ENCODE measurements at regions not wholly inside any gene's neighbourhood (a gene's known extent, or its start where the extent isn't known, plus 50 kb on each side); places are given as distances from the start of the nearest gene placed in this dataset.

DNA sequence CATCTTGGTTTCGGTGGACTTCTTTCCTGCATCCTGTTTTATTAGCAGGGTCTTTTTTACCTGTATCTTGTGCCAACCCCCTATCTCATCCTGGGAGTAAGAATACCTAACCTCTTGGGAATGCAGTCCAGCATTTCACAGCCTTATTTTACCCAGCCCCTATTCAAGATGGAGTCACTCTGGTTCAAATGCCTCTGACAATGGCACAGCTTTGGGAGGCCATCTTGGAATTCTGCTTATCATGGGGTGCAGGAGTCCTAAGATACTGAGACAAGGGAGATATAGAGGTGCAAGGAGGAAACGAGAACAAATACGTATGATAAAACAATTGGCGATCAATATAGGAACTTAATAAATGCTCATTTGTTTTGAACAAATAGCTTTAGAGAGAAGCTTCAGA lies 1682.2 kb upstream of the AGA start:
- Histone ChIP-seq H3K36me3 (no peaks in the 10 kb centered on the region), H3K9me3 (no peaks in the 10 kb centered on the region), H3K27ac (replicated peaks in 1 of 4) (no peak overlapping the region), H3K4me3 (no peak overlapping the region), H3K27me3 (no peaks in the 10 kb centered on the region), H3K4me1 (no peaks in the 10 kb centered on the region)
- no peak for DNase-seq (ENCODE audit: extremely low spot score)
- TF ChIP-seq, protein P1, sequence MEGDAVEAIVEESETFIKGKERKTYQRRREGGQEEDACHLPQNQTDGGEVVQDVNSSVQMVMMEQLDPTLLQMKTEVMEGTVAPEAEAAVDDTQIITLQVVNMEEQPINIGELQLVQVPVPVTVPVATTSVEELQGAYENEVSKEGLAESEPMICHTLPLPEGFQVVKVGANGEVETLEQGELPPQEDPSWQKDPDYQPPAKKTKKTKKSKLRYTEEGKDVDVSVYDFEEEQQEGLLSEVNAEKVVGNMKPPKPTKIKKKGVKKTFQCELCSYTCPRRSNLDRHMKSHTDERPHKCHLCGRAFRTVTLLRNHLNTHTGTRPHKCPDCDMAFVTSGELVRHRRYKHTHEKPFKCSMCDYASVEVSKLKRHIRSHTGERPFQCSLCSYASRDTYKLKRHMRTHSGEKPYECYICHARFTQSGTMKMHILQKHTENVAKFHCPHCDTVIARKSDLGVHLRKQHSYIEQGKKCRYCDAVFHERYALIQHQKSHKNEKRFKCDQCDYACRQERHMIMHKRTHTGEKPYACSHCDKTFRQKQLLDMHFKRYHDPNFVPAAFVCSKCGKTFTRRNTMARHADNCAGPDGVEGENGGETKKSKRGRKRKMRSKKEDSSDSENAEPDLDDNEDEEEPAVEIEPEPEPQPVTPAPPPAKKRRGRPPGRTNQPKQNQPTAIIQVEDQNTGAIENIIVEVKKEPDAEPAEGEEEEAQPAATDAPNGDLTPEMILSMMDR (IDR thresholded peaks at IDR 0.05), result no peak
- TF ChIP-seq POLR2A (IDR thresholded peaks at IDR 0.05; ENCODE audit: low read depth) (no peak), EP300 (IDR thresholded peaks at IDR 0.05) (no peak), POLR2AphosphoS5 (IDR thresholded peaks at IDR 0.05) (no peak)
- WGBS, result 92% methylated on average over 4 of the region's 4 CpGs
- intact Hi-C loops (cut with DNase I), result no loop called here

DNA sequence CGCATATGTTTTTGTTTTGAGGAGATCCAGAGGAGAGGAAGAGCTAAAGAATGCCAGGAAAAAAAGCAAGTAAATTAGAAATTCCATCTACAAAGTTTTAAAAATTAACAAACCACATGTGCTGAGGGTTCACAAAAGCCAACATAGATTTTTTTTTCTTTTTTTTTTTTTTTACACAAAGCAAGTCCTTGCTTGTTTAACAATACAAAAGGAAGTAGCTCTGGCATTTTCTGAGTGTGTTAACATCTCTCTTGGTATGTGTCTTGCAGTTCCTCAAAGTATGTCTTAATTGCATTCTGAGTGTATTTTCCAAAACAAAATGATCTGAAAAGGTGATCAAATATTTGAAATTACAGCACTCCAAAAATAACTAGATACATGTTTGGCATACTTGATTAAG lies 1682.7 kb upstream of the AGA start:
- 71% methylated on average over 1 of the region's 1 CpG for WGBS
- Histone ChIP-seq H3K27ac (replicated peaks in 1 of 4) (no peak overlapping the region), H3K27me3 (no peaks in the 10 kb centered on the region), H3K9me3 (no peaks in the 10 kb centered on the region), H3K4me1 (no peaks in the 10 kb centered on the region), H3K4me3 (no peak overlapping the region), H3K36me3 (no peaks in the 10 kb centered on the region)
- intact Hi-C loops (cut with DNase I), result no loop called here
- DNase-seq (ENCODE audit: extremely low spot score), result no peak
- TF ChIP-seq, protein P1 (IDR thresholded peaks at IDR 0.05), result no peak
- TF ChIP-seq POLR2AphosphoS5 (IDR thresholded peaks at IDR 0.05) (no peak), POLR2A (IDR thresholded peaks at IDR 0.05; ENCODE audit: low read depth) (no peak), EP300 (IDR thresholded peaks at IDR 0.05) (no peak)

DNA sequence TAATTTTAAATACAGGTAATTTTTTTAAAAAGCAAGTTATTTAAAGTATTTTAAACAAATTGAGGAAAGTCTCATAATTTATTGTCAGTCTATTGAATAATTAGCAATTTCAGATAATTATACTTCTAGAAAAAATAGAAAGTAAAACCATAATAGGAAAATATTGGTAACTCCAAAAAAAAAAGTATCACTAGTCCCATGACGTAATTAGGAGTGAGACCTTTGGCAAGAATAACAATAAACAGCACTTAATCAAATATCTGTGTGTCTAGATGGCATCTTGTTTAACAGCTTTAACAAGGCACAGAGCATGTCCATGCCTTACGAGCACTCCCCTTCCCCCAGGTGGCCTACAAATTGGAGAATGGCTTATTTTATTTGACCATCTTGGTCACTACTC lies 1683.6 kb upstream of the AGA start:
- Histone ChIP-seq H3K9me3 (no peaks in the 10 kb centered on the region), H3K4me3 (no peak overlapping the region), H3K4me1 (no peaks in the 10 kb centered on the region), H3K27ac (replicated peaks in 1 of 4) (no peak overlapping the region), H3K27me3 (no peaks in the 10 kb centered on the region), H3K36me3 (no peaks in the 10 kb centered on the region)
- intact Hi-C loops (cut with DNase I), result no loop called here
- DNase-seq (ENCODE audit: extremely low spot score), result no peak
- WGBS, result 63% methylated on average over 2 of the region's 2 CpGs
- TF ChIP-seq EP300 (IDR thresholded peaks at IDR 0.05) (no peak), POLR2A (IDR thresholded peaks at IDR 0.05; ENCODE audit: low read depth) (no peak), POLR2AphosphoS5 (IDR thresholded peaks at IDR 0.05) (no peak)
- TF ChIP-seq, protein P1 (IDR thresholded peaks at IDR 0.05), result no peak

DNA sequence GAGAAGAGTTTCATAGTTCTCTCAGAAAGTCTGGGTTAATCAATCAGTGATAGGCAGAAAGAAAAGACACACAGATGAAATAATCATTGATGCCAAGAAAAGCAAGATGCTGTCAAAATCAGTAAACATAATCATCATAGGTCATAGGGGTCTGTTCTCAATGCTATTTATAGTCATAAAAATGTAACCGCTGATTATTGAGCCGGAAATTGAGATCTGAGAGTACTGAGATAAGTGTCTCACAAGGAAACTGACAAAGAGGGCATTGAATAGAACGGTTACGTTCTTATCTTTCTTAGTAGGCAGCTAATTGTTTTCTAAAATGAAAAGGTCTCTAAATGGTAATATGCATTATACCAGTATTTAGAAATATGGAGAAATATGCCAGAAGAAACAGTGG lies 1686.1 kb upstream of the AGA start:
- DNase-seq (ENCODE audit: extremely low spot score), result no peak
- no peaks in the 10 kb centered on the region for H3K9me3 ChIP-seq
- H3K4me1 ChIP-seq, result no peaks in the 10 kb centered on the region
- TF ChIP-seq POLR2AphosphoS5 (IDR thresholded peaks at IDR 0.05), result no peak
- no peak for TF ChIP-seq POLR2A (IDR thresholded peaks at IDR 0.05; ENCODE audit: low read depth)
- TF ChIP-seq, protein P1 (IDR thresholded peaks at IDR 0.05), result no peak
- TF ChIP-seq EP300 (IDR thresholded peaks at IDR 0.05), result no peak
- no peak overlapping the region for H3K4me3 ChIP-seq
- 63% methylated on average over 4 of the region's 4 CpGs for WGBS
- no peaks in the 10 kb centered on the region for H3K36me3 ChIP-seq
- intact Hi-C loops (cut with DNase I), result no loop called here
- no peaks in the 10 kb centered on the region for H3K27me3 ChIP-seq
- no peak overlapping the region for H3K27ac ChIP-seq (replicated peaks in 1 of 4)

DNA sequence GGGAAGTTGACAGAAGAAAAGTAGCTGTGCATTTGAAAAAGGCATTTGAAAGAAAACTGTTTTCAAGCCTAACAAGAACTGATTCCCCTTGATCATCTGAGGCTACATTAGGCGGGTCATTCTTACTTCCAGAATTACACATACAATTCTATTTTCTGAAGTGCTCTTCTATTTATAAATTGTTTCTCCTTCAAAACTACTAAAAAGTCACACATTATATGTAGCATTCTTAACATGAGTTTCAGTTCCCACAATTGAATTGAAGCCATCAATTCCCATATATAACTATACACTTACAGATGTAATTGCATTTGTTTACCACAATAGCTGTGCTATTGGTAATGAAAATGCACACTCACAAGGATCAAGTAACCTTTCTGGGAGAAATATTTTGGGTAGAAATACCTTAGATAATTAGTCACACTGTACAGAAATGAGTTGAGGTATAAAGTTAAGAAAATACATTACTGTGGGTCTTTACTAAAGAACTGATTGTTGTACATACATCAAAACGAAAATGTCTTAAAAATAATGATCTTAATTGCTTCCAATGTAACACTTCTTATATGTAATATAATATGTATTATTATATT lies 1688.0 kb upstream of the AGA start:
- 84% methylated on average over 2 of the region's 2 CpGs for WGBS
- no peaks in the 10 kb centered on the region for H3K27me3 ChIP-seq
- H3K36me3 ChIP-seq, result no peaks in the 10 kb centered on the region
- intact Hi-C loops (cut with DNase I), result no loop called here
- H3K4me3 ChIP-seq, result no peak overlapping the region
- H3K9me3 ChIP-seq, result no peaks in the 10 kb centered on the region
- H3K4me1 ChIP-seq, result no peaks in the 10 kb centered on the region
- no peak for DNase-seq (ENCODE audit: extremely low spot score)
- no peak overlapping the region for H3K27ac ChIP-seq (replicated peaks in 1 of 4)
- TF ChIP-seq POLR2AphosphoS5 (IDR thresholded peaks at IDR 0.05) (no peak), POLR2A (IDR thresholded peaks at IDR 0.05; ENCODE audit: low read depth) (no peak), EP300 (IDR thresholded peaks at IDR 0.05) (no peak)
- TF ChIP-seq, protein P1 (IDR thresholded peaks at IDR 0.05), result no peak

Data from esophagus muscularis mucosa (tissue), 4 donors.